Tibial artery (tissue), 4 donors: ENCODE measurements at regions not wholly inside any gene's neighbourhood (a gene's known extent, or its start where the extent isn't known, plus 50 kb on each side); places are given as distances from the start of the nearest gene placed in this dataset.

Experiments used
- DNase-seq, 2 donors: peaks; one replicate each; pipeline ENCODE4 v3.0.0-alpha.2; 2019
- H3K27ac ChIP-seq, 2 donors: fragments of 200-600 bp; sonication (generic) in 1 of 2; 1 replicate in 1 of 2; 2 replicates in 1 of 2; pipeline ENCODE4 v1.5.1; 2018 to 2019; ENCODE audit warnings: mild to moderate bottlenecking in 1 of 2
- H3K27me3 ChIP-seq, 2 donors: fragments of 200-600 bp; sonication (generic) in 1 of 2; one replicate each; pipeline versions ENCODE4 v1.5.1 to v1.6.0; 2016 to 2019
- H3K36me3 ChIP-seq, 3 donors: fragments of 200-600 bp; sonication (generic) in 2 of 3; one replicate each; pipeline ENCODE4 v1.5.1; 2016 to 2019; ENCODE audit warnings: mild to moderate bottlenecking in 2 of 3
- H3K4me1 ChIP-seq, 4 donors: fragments of 200-600 bp; sonication (generic) in 2 of 4; 1 replicate in 3 of 4; 2 replicates in 1 of 4; pipeline ENCODE4 v1.5.1; 2016 to 2019
- H3K4me3 ChIP-seq, 2 donors: fragments of 200-600 bp; sonication (generic) in 1 of 2; 1 replicate in 1 of 2; 2 replicates in 1 of 2; pipeline ENCODE4 v1.5.1; 2018 to 2019; ENCODE audit warnings: mild to moderate bottlenecking in 2 of 2
- H3K9me3 ChIP-seq, 3 donors: fragments of 200-600 bp; sonication (generic) in 1 of 3; one replicate each; pipeline ENCODE4 v1.5.1; 2016 to 2019
- intact Hi-C: fragments of 100-400 bp; cut with DNase I; formaldehyde crosslinking; loops from one replicate; pipeline ENCODE4 v1.15.0; 2023; ENCODE audit warnings: low total_unique reads
- TF ChIP-seq, protein P1 (sequence below), 2 experiments: fragments of 200-600 bp in 1 of 2; fragments of 450-650 bp in 1 of 2; IDR thresholded peaks; one replicate each; pipeline ENCODE4 v1.5.1; 2017 to 2019; ENCODE audit warnings: antibody characterized with exemption in 2 of 2, mild to moderate bottlenecking in 1 of 2, moderate library complexity in 1 of 2

DNA sequence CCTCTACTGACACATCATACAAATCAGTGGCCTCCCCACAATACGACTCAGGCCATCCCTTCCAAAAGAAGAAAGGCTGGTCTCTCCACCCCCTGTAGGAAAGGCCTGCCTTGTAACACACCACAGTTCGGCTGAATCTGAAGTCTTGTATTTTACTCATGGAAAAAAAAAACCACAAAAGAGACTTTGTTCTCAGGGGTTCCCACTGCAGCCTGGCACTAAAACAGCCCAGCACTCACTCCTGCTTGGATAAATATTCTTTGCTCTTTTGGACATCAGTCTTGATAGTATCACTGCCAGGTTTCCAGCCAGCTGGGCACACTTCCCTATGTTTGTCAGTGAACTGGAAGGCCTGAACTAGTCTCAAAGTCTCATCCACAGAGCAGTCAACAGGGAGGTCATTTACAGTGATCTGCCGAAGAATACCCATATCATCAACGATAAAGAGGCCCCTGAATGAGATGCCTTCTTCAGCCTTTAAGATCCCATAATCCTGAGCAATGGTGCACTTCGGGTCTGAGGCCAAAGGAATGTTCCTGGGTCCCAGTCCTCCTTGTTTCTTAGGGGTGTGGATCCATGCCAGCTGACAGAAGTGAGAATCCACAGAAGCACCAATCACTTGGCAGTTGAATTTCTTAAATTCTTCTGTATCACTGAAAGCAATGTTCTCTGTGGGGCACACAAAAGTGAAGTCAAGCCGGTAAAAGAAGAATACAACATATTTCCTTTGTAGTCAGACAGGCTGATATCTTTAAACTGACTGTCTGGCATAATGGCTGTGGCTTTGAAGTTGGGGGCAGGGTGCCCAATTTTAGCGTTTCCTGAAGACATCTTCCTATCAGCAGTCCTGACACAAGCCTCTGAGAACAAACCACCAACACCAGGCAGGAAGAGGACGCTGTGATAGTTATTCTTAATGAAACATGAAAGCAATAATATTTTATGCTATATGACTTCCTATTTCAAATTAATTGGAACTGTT lies 198.1 kb downstream of the LURAP1L start:
- intact Hi-C loops: no loop called here
- H3K36me3 ChIP-seq: no peaks in the 10 kb centered on the region
- TF ChIP-seq, protein P1, sequence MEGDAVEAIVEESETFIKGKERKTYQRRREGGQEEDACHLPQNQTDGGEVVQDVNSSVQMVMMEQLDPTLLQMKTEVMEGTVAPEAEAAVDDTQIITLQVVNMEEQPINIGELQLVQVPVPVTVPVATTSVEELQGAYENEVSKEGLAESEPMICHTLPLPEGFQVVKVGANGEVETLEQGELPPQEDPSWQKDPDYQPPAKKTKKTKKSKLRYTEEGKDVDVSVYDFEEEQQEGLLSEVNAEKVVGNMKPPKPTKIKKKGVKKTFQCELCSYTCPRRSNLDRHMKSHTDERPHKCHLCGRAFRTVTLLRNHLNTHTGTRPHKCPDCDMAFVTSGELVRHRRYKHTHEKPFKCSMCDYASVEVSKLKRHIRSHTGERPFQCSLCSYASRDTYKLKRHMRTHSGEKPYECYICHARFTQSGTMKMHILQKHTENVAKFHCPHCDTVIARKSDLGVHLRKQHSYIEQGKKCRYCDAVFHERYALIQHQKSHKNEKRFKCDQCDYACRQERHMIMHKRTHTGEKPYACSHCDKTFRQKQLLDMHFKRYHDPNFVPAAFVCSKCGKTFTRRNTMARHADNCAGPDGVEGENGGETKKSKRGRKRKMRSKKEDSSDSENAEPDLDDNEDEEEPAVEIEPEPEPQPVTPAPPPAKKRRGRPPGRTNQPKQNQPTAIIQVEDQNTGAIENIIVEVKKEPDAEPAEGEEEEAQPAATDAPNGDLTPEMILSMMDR (IDR thresholded peaks at IDR 0.05): no peak
- H3K27ac ChIP-seq: peak overlapping the region in 1 of 2 donors; percentile 21
- no peak for DNase-seq
- H3K9me3 ChIP-seq: no peaks in the 10 kb centered on the region
- H3K4me3 ChIP-seq: no peak overlapping the region
- no peaks in the 10 kb centered on the region for H3K27me3 ChIP-seq
- H3K4me1 ChIP-seq: peaks cover 0 to 29% (median 7%) of the 10 kb centered on the region in 4 donors

DNA sequence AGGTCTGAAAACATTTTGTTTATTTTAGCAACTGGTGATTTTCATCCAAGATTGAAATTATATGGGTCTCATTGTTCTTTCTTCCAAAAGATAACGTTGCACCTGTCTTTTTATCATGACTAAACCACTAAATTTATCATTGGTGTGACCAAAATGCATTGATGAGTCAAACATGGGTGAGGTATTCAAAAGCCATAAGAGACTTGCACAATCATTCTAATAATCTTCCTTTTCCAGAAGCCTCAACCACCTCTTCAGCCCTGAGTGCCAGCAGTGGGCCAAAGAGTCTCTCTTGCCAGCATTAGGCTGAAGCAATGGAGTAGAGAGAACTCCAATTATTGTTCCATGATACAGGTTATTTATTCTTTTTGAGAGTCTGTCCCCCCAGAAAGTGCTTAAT lies 198.9 kb downstream of the LURAP1L start:
- H3K27me3 ChIP-seq: no peaks in the 10 kb centered on the region
- no peak overlapping the region for H3K27ac ChIP-seq
- TF ChIP-seq, protein P1 (IDR thresholded peaks at IDR 0.05): no peak
- H3K36me3 ChIP-seq: no peaks in the 10 kb centered on the region
- no peak for DNase-seq
- H3K4me1 ChIP-seq: peaks cover 0 to 29% (median 7%) of the 10 kb centered on the region in 4 donors
- H3K9me3 ChIP-seq: no peaks in the 10 kb centered on the region
- intact Hi-C loops: no loop called here
- H3K4me3 ChIP-seq: no peak overlapping the region

DNA sequence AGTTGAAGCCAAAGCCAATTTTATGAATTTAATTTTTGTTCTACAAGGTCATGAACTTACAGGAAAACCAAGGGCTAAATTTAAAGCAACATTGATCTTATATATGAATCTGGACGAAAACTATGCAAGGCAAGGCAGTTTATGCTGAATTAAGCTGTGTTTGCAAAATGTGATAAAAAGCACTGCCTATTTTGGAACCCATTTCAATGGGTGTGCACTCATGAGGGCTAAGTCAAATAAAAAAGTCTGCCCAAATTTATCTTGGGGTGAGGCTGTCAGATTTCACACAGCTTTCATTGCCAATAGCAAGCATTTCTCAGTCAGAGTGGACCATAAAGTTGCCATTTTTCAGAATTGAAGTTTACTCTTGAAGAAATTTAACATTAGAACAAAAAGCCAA lies 199.9 kb downstream of the LURAP1L start:
- Histone ChIP-seq H3K4me3 (no peak overlapping the region), H3K36me3 (no peaks in the 10 kb centered on the region), H3K27me3 (no peaks in the 10 kb centered on the region), H3K27ac (no peak overlapping the region), H3K9me3 (no peaks in the 10 kb centered on the region), H3K4me1 (peaks cover 0 to 29% (median 7%) of the 10 kb centered on the region in 4 donors)
- DNase-seq: no peak
- intact Hi-C loops: no loop called here
- TF ChIP-seq, protein P1 (IDR thresholded peaks at IDR 0.05): no peak

DNA sequence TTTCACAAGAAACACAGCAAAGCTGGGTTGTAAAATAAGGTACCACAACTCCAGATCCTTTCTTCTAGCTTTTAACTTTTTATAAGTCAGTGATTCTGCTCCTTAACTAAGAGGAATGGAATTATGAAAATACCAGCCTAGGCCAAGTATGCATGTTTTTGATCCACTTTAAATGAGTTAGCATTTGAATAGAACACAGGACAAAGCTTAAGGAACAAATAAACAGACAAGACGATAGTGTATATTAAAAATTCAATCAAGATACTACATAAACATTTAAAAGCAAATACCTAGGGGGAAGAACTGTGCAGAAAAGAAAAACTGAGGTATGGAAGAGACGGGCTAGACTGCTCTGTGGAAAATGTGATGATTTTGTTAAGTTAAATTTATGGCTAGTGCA lies 200.7 kb downstream of the LURAP1L start:
- no peak overlapping the region for H3K27ac ChIP-seq
- no peak for DNase-seq
- H3K27me3 ChIP-seq: no peaks in the 10 kb centered on the region
- no peaks in the 10 kb centered on the region for H3K9me3 ChIP-seq
- TF ChIP-seq, protein P1 (IDR thresholded peaks at IDR 0.05): no peak
- intact Hi-C loops: no loop called here
- peaks cover 0 to 29% (median 7%) of the 10 kb centered on the region in 4 donors for H3K4me1 ChIP-seq
- no peaks in the 10 kb centered on the region for H3K36me3 ChIP-seq
- no peak overlapping the region for H3K4me3 ChIP-seq

DNA sequence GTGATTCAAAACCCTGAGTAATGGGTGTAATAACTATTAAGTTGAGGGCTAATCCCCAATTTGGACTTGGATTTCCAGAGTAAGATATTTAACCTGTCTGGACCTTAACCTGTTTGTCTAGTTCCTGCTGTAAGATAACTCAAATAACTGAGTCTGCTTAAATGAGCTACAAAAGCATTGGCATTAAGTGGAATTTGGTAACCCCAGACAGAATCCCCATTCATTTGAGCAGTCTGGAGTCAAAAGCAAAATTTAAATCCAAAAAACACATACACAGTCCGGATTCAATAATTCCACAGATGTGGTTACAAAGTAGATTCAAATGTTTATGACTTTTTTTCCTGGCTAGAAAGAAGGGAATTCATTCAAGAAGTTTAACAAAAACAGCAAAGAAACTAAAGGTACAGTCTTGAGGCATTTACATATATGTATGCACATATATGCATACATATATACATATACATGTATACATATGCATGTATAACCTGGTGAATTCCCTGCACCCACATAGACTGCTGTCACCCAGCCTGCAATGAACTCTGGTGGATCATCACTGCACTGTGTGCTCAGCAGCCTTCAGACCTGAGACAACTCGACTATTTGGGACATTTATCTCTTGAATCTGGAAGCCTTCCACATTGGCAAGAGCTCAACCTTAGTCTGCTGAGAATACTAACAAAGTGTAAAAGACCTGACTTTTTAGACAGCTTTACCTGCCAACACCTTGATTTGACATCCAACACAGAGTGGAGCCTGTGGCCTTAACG lies 205.4 kb downstream of the LURAP1L start:
- Histone ChIP-seq H3K27me3 (no peaks in the 10 kb centered on the region), H3K9me3 (peaks cover 0 to 8% (median 0%) of the 10 kb centered on the region in 3 donors)

More for the DNA sequence above, 205.4 kb downstream of the LURAP1L start:
- Histone ChIP-seq H3K4me1 (peaks cover 0 to 9% (median 1%) of the 10 kb centered on the region in 4 donors), H3K36me3 (no peaks in the 10 kb centered on the region), H3K4me3 (no peak overlapping the region), H3K27ac (no peak overlapping the region)
- intact Hi-C loops: no loop called here
- TF ChIP-seq, protein P1 (IDR thresholded peaks at IDR 0.05): no peak
- DNase-seq: no peak
